Ishikawa (cell line): ENCODE measurements at regions not wholly inside any gene's neighbourhood (a gene's known extent, or its start where the extent isn't known, plus 50 kb on each side); places are given as distances from the start of the nearest gene placed in this dataset.

ENCODE experiments used
- CEBPB ChIP-seq: IDR thresholded peaks from 2 replicates; pipeline ENCODE4 v1.6.1; 2012
- CREB1 ChIP-seq: IDR thresholded peaks from 2 replicates; pipeline ENCODE4 v1.6.1; 2012; ENCODE audit warnings: low read depth
- EGR1 ChIP-seq: IDR thresholded peaks from 2 replicates; pipeline ENCODE4 v1.6.1; 2012
- EP300 ChIP-seq: IDR thresholded peaks from 2 replicates; pipeline ENCODE4 v1.6.1; 2012; ENCODE audit warnings: borderline replicate concordance
- MAX ChIP-seq: IDR thresholded peaks from 2 replicates; pipeline ENCODE4 v1.6.1; 2012
- RAD21 ChIP-seq: IDR thresholded peaks from 2 replicates; pipeline ENCODE4 v1.6.1; 2012; ENCODE audit warnings: low read depth
- REST ChIP-seq: IDR thresholded peaks from 2 replicates; pipeline ENCODE4 v1.6.1; 2012; ENCODE audit warnings: low read depth, mild to moderate bottlenecking
- TAF1 ChIP-seq: IDR thresholded peaks from 2 replicates; pipeline ENCODE4 v1.6.1; 2012; ENCODE audit warnings: low read depth, mild to moderate bottlenecking
- TCF12 ChIP-seq: IDR thresholded peaks from 2 replicates; pipeline ENCODE4 v1.6.1; 2012; ENCODE audit warnings: low read depth
- TEAD4 ChIP-seq: IDR thresholded peaks from 2 replicates; pipeline ENCODE4 v1.6.1; 2012
- USF1 ChIP-seq: IDR thresholded peaks from 2 replicates; pipeline ENCODE4 v1.6.1; 2012
- YY1 ChIP-seq: IDR thresholded peaks from 2 replicates; pipeline ENCODE4 v1.6.1; 2012; ENCODE audit warnings: low read depth
- ZBTB7A ChIP-seq: IDR thresholded peaks from 2 replicates; pipeline ENCODE4 v1.6.1; 2012; ENCODE audit warnings: low read depth

GRCh38 chrX:63530654-63531053, 179.5 kb upstream of the SPIN4 start:
- TF ChIP-seq RAD21 = no peak
- no peak for TF ChIP-seq YY1
- no peak for TF ChIP-seq MAX
- no peak for TF ChIP-seq USF1
- no peak for TF ChIP-seq REST
- no peak for TF ChIP-seq EGR1
- no peak for TF ChIP-seq TAF1
- no peak for TF ChIP-seq ZBTB7A
- TF ChIP-seq EP300 = no peak
- TF ChIP-seq CEBPB = no peak
- TF ChIP-seq TCF12 = no peak
- no peak for TF ChIP-seq TEAD4
- TF ChIP-seq CREB1 = no peak
